Mucosa of rectum (tissue), 2 donors: ENCODE measurements at regions not wholly inside any gene's neighbourhood (a gene's known extent, or its start where the extent isn't known, plus 50 kb on each side); places are given as distances from the start of the nearest gene placed in this dataset.

Experiments
- H3K27ac ChIP-seq, 2 donors: one replicate each; pipeline ENCODE4 v1.7.0; 2013; ENCODE audit warnings: inconsistent platforms in 2 of 2, low read depth in 2 of 2, low read length in 2 of 2
- H3K27me3 ChIP-seq, 2 donors: one replicate each; pipeline ENCODE4 v1.7.0; 2013; ENCODE audit warnings: low read length in 2 of 2; ENCODE audit not compliant: control insufficient read depth in 2 of 2, insufficient read depth in 2 of 2
- H3K36me3 ChIP-seq, 2 donors: one replicate each; pipeline ENCODE4 v1.7.0; 2013; ENCODE audit warnings: low read length in 2 of 2; ENCODE audit not compliant: control insufficient read depth in 2 of 2, insufficient read depth in 2 of 2
- H3K4me1 ChIP-seq, 2 donors: one replicate each; pipeline ENCODE4 v1.7.0; 2013; ENCODE audit warnings: low read length in 2 of 2, mild to moderate bottlenecking in 1 of 2; ENCODE audit not compliant: control insufficient read depth in 2 of 2, insufficient read depth in 2 of 2
- H3K4me3 ChIP-seq, 2 donors: one replicate each; pipeline ENCODE4 v1.7.0; 2013; ENCODE audit warnings: low read length in 2 of 2
- H3K9ac ChIP-seq, 2 donors: one replicate each; pipeline ENCODE4 v1.7.0; 2013; ENCODE audit warnings: low read length in 2 of 2, low read depth in 1 of 2, mild to moderate bottlenecking in 1 of 2
- H3K9me3 ChIP-seq, 2 donors: one replicate each; pipeline ENCODE4 v1.7.0; 2013; ENCODE audit warnings: low read length in 2 of 2; ENCODE audit not compliant: control insufficient read depth in 2 of 2
- donor health status: healthy.
- donor health status: Normal muscosa, but diverticular disease.

DNA sequence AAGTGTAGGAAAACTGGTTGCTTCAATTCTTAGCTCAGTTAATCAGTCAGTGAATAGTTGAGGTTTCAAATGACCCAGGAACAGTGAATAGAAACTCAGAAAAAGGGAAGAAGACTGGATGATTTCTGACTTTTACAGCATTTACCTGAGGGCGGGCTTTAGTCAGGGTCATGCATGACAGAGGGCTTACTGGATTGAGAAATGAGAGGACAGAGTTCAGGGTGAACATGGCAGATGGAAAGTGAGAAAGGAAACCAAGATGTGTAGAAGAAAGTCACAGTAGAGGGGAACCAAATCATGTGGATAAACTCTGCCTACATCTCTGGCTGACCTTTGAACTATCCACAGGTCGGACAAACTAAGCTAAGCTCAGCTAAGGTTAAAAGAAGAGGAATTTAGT is 596.0 kb downstream of the SEMA5A start:
- Histone ChIP-seq H3K36me3 (no peaks in the 10 kb centered on the region), H3K9ac (no peak overlapping the region), H3K4me3 (no peak overlapping the region), H3K27me3 (no peaks in the 10 kb centered on the region), H3K4me1 (no peaks in the 10 kb centered on the region), H3K27ac (no peak overlapping the region), H3K9me3 (no peaks in the 10 kb centered on the region)

DNA sequence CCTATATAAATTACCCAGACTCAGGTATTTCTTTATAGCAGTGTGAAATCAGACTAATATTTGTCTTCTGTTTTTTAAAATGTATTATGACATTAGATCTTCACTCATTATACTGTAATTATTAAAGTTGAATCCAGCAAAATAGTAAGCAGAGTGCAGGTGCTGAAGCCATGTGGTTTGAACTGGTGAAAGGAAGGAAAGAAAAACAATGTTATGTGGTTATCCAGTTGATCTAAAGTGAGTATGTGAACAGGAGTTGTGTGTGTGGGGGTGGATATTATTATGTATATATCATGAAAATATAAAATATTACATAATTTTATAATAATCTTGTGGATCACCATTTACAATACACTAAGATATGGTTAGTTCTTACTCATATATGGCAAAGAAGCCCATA is 593.7 kb downstream of the SEMA5A start:
- Histone ChIP-seq H3K36me3 (no peaks in the 10 kb centered on the region), H3K27me3 (no peaks in the 10 kb centered on the region), H3K27ac (no peak overlapping the region), H3K9me3 (no peaks in the 10 kb centered on the region), H3K4me3 (no peak overlapping the region), H3K4me1 (no peaks in the 10 kb centered on the region), H3K9ac (no peak overlapping the region)

DNA sequence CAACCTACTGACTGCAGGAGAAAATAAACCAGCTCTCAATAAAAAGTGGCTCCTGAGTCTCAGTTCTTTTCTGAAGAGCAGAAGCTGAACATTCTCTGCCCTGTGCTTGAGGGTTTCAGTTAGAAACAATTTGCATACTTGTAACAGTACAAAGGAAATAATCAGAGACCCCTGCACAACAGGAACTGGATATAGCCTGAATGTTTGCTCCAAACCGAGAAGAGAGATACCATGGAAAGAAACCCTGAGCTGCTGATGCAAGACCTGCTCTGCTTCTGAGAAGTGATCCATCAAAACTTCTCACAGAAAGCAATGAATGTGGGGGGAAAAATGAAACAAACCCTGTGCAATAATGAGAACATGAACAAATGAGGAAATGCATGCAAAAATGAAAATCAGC is 592.9 kb downstream of the SEMA5A start:
- no peaks in the 10 kb centered on the region for H3K27me3 ChIP-seq
- no peaks in the 10 kb centered on the region for H3K36me3 ChIP-seq
- no peak overlapping the region for H3K4me3 ChIP-seq
- H3K27ac ChIP-seq: no peak overlapping the region
- no peaks in the 10 kb centered on the region for H3K9me3 ChIP-seq
- no peaks in the 10 kb centered on the region for H3K4me1 ChIP-seq
- H3K9ac ChIP-seq: no peak overlapping the region

DNA sequence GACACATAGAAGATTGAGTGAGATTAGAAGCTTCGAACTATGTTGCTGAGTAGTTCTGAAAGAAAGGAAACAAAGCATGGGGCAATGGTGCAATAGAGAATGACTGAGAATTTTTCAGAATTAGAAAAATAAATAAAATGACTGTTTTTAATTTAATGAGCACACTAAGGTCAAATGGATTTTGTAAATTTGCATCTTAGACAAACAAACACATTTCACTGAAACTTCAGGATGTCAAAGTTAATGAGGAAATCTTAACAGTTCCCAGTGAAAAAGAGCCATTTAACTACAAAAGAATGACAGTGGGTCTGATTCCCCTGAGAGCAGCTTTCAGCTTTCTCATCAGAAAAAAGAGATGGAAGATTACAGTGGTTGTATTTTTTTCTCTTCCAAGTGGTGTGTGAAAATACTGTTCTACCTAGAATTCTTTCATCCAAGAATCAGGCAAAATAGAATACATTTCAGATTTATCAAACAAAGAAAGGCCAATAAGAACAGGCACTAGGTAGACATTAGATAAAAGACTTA is 591.9 kb downstream of the SEMA5A start:
- Histone ChIP-seq H3K4me3 (no peak overlapping the region), H3K9ac (no peak overlapping the region), H3K27ac (no peak overlapping the region), H3K36me3 (no peaks in the 10 kb centered on the region), H3K4me1 (no peaks in the 10 kb centered on the region), H3K9me3 (no peaks in the 10 kb centered on the region), H3K27me3 (no peaks in the 10 kb centered on the region)

DNA sequence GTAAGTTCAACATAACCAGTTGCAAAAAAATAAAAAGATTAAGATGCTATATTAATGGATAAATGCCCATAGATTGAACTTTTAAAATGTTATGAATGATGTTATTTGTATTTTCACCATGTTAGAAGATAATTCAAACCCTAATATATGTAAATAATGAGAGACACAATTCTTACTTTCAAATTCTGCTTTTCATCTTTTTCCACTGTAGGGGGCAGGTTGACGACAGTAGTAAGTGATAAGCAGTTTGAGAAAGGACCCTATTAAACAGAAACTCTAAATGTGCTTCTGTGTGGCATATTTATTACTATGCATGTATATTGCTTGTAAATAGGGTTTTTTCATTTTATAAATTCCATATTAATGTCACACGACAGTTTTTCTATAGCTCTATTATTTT is 591.1 kb downstream of the SEMA5A start:
- H3K9ac ChIP-seq: no peak overlapping the region
- no peaks in the 10 kb centered on the region for H3K9me3 ChIP-seq
- no peaks in the 10 kb centered on the region for H3K27me3 ChIP-seq

DNA sequence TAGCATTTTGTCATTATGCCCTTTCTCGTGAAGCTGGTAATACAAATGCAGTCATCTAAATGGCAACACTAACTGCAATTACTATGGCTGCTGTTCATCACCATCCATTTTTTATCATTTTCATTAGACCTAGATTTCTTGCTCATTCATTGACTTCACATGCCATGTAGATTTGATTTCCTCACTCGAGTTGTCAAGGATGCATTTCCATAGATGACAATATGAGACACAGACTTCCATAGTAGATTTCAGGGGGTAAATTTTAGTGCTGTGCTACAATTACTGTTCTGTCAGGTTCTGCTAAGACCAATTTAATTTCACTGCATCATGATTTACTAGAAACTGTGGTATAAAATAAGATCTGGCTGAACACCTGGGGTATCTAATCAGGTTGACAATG is 589.2 kb downstream of the SEMA5A start:
- no peak overlapping the region for H3K27ac ChIP-seq
- no peaks in the 10 kb centered on the region for H3K9me3 ChIP-seq
- no peaks in the 10 kb centered on the region for H3K27me3 ChIP-seq
- H3K4me3 ChIP-seq: no peak overlapping the region
- no peaks in the 10 kb centered on the region for H3K36me3 ChIP-seq
- no peak overlapping the region for H3K9ac ChIP-seq
- no peaks in the 10 kb centered on the region for H3K4me1 ChIP-seq

More for the DNA sequence above, 591.1 kb downstream of the SEMA5A start:
- no peak overlapping the region for H3K27ac ChIP-seq
- no peaks in the 10 kb centered on the region for H3K36me3 ChIP-seq
- H3K4me1 ChIP-seq: no peaks in the 10 kb centered on the region
- H3K4me3 ChIP-seq: no peak overlapping the region

DNA sequence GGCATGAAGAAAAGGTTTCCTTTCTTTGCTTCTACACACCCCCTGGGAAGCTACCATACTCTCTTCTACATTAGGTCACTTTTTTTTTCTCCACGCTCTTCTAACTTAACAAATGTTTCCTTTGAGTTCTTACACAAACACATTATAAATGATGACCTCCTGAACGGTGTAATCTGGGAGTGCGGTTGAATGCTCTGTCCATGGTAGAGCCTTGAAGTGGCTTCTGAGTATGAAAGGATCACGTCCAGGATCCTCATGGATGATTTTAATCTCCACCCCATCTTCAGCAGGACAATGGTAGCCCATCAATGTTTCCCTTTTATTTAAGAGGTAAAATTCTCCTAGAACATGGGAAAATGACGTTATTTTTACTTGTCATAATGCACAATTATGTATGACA is 587.3 kb downstream of the SEMA5A start:
- no peaks in the 10 kb centered on the region for H3K36me3 ChIP-seq
- no peak overlapping the region for H3K4me3 ChIP-seq
- H3K27ac ChIP-seq: no peak overlapping the region

DNA sequence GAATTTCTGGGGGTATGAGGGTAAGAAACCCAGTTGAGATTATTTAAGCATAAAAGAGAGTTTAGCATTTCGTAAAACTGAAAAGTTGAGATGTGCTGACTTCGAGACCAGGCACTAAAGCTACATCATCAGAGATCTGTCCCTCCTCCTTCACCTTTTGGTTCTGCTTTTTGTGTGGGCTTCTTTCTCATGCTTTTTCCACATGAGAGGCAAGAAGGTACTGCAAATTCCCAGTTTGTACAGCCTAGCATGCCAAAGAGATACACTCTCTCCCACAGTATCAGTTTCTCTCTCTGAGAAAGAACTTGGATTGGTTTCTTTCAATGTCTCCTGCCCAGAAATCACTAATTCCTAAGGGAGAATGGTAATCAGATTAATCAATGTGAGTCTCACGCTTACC is 584.7 kb downstream of the SEMA5A start:
- Histone ChIP-seq H3K27ac (no peak overlapping the region), H3K27me3 (no peaks in the 10 kb centered on the region), H3K36me3 (no peaks in the 10 kb centered on the region), H3K9ac (no peak overlapping the region), H3K4me3 (no peak overlapping the region), H3K4me1 (no peaks in the 10 kb centered on the region), H3K9me3 (no peaks in the 10 kb centered on the region)

More for the DNA sequence above, 587.3 kb downstream of the SEMA5A start:
- no peaks in the 10 kb centered on the region for H3K27me3 ChIP-seq
- H3K9ac ChIP-seq: no peak overlapping the region
- H3K4me1 ChIP-seq: no peaks in the 10 kb centered on the region
- no peaks in the 10 kb centered on the region for H3K9me3 ChIP-seq

DNA sequence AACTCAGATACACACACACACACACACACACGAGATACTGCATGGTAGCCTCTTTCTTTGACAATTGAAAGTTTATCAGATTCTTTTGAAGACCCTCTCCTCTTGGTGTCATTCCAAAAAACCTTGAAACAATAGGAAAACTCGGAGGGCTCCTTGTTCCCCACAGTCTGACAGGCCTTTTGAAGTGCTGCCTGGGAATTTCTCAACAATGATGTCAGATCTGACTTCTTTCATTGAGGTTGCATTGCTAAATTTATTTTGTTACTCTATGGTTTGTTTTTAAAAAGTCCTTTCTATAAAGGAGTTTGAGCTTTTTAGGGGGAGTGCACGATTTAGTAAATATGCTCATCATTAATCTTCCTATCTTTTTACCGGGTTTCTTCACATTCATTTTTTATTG is 583.9 kb downstream of the SEMA5A start:
- no peak overlapping the region for H3K27ac ChIP-seq
- H3K4me1 ChIP-seq: no peaks in the 10 kb centered on the region
- no peaks in the 10 kb centered on the region for H3K9me3 ChIP-seq
- H3K36me3 ChIP-seq: no peaks in the 10 kb centered on the region
- H3K27me3 ChIP-seq: no peaks in the 10 kb centered on the region
- no peak overlapping the region for H3K4me3 ChIP-seq
- H3K9ac ChIP-seq: no peak overlapping the region

DNA sequence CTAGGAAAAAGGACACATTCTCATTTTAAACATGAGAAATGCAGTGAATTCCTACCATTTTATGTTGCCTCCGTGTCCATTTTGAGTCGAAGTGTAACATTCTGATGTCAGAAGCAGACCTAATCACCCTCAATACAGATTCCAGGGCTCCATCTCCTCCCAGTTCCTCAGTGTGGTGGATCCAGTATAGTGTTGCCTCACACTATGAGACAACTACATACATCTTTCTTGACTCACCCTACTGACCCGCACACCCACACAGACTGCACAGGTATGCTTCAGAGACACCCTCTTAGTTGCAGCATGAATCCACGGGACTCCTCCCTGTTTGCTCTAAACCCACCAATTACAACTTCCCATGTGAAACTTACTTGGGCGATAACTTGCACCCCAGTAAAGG is 564.9 kb downstream of the SEMA5A start:
- Histone ChIP-seq H3K4me1 (no peaks in the 10 kb centered on the region), H3K9ac (no peak overlapping the region), H3K36me3 (no peaks in the 10 kb centered on the region), H3K27me3 (no peaks in the 10 kb centered on the region), H3K4me3 (no peak overlapping the region), H3K9me3 (no peaks in the 10 kb centered on the region), H3K27ac (no peak overlapping the region)

DNA sequence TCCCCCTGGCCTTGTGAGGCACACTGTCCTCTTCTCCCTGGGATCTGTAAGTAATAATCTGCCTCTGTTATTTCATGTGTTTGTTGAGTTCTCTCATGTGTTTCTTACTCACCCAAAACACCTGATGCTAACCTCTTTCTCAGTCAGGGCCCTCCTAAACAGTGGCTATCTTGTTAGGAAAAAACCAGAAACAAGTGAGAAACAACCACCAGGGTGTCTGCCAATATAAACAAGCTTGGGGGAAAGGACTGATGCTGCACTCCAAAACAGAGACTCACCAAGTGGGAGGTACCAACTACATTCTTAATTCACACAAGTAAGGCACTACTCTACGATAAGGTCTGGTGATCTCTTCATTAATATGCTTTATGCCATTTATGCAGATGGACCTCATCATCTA is 564.4 kb downstream of the SEMA5A start:
- H3K36me3 ChIP-seq: no peaks in the 10 kb centered on the region
- no peak overlapping the region for H3K4me3 ChIP-seq
- no peaks in the 10 kb centered on the region for H3K27me3 ChIP-seq
- H3K9ac ChIP-seq: no peak overlapping the region
- no peak overlapping the region for H3K27ac ChIP-seq
- H3K4me1 ChIP-seq: no peaks in the 10 kb centered on the region
- H3K9me3 ChIP-seq: no peaks in the 10 kb centered on the region
